DOHH2 (cell line): ENCODE measurements at regions not wholly inside any gene's neighbourhood (a gene's known extent, or its start where the extent isn't known, plus 50 kb on each side); places are given as distances from the start of the nearest gene placed in this dataset.

ENCODE experiments used
- EZH2phosphoT487 ChIP-seq: fragments of 200-600 bp; sonication (generic); IDR thresholded peaks from 2 replicates; pipeline ENCODE4 v1.6.1; 2017; ENCODE audit warnings: borderline replicate concordance, mild to moderate bottlenecking, antibody characterized with exemption, low read length, moderate library complexity, mixed read lengths
- TF ChIP-seq, protein P1 (sequence below): fragments of 200-600 bp; sonication (generic); IDR thresholded peaks from one replicate; pipeline ENCODE4 v1.5.1; 2014; ENCODE audit warnings: antibody characterized with exemption, mild to moderate bottlenecking, low read depth, low read length; ENCODE audit not compliant: poor library complexity, severe bottlenecking

- TF ChIP-seq, protein P1, sequence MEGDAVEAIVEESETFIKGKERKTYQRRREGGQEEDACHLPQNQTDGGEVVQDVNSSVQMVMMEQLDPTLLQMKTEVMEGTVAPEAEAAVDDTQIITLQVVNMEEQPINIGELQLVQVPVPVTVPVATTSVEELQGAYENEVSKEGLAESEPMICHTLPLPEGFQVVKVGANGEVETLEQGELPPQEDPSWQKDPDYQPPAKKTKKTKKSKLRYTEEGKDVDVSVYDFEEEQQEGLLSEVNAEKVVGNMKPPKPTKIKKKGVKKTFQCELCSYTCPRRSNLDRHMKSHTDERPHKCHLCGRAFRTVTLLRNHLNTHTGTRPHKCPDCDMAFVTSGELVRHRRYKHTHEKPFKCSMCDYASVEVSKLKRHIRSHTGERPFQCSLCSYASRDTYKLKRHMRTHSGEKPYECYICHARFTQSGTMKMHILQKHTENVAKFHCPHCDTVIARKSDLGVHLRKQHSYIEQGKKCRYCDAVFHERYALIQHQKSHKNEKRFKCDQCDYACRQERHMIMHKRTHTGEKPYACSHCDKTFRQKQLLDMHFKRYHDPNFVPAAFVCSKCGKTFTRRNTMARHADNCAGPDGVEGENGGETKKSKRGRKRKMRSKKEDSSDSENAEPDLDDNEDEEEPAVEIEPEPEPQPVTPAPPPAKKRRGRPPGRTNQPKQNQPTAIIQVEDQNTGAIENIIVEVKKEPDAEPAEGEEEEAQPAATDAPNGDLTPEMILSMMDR: no peak
- TF ChIP-seq EZH2phosphoT487: no peak
Measured at GRCh38 chr6:104639668-104640067, 220.1 kb downstream of the HACE1 start.
